ENCODE measurements at regions not wholly inside any gene's neighbourhood (a gene's known extent, or its start where the extent isn't known, plus 50 kb on each side); places are given as distances from the start of the nearest gene placed in this dataset.
"Not testable (repeated sequence)": the region's sequence is repeated elsewhere in the genome, so short reads cannot be mapped to it uniquely, and the experiment has no call there.

DNA sequence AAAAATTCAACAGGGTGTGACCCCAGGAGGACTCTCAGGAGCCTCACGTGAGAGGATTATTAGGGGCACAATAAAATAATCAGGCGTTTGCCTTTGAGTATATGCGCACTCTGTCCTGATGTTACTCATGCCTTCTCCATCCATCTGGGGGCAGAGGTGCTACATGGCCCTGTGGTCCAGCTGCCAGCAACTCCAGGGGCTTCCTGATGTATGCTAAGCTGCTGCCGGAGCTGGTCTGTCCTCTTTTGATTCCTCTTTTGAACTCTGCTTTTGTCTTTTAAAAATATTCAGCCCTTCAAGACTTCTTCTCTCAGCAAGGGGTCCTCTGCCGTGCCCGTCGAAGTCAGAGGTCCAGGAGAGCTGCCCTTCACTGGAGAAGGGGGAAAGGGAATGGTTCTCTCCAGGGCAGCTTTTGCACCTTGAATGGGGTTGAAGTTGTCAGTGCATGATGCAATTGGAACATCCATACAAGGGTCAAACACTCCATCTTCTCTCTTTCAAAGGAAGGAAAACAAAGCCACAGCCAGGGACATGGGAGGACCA lies 431.4 kb downstream of the SHISA9 start:
- no peaks in the 10 kb centered on the region for H3K4me1 ChIP-seq
- TF ChIP-seq, protein P1, sequence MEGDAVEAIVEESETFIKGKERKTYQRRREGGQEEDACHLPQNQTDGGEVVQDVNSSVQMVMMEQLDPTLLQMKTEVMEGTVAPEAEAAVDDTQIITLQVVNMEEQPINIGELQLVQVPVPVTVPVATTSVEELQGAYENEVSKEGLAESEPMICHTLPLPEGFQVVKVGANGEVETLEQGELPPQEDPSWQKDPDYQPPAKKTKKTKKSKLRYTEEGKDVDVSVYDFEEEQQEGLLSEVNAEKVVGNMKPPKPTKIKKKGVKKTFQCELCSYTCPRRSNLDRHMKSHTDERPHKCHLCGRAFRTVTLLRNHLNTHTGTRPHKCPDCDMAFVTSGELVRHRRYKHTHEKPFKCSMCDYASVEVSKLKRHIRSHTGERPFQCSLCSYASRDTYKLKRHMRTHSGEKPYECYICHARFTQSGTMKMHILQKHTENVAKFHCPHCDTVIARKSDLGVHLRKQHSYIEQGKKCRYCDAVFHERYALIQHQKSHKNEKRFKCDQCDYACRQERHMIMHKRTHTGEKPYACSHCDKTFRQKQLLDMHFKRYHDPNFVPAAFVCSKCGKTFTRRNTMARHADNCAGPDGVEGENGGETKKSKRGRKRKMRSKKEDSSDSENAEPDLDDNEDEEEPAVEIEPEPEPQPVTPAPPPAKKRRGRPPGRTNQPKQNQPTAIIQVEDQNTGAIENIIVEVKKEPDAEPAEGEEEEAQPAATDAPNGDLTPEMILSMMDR (IDR thresholded peaks at IDR 0.05), result no peak
- no peak for ATAC-seq
- no peaks in the 10 kb centered on the region for H3K9me3 ChIP-seq
- WGBS, 2 donors, result 49 to 52% methylated on average over 7 of the region's 7 CpGs
- peaks cover 0 to 12% (median 0%) of the 10 kb centered on the region in 7 donors for H3K27me3 ChIP-seq
- no peak overlapping the region for H3K4me3 ChIP-seq
- no peak for DNase-seq
- intact Hi-C loops (cut with DNase I), result no loop called here
- no peak overlapping the region for H3K27ac ChIP-seq
- no peaks in the 10 kb centered on the region for H3K36me3 ChIP-seq

DNA sequence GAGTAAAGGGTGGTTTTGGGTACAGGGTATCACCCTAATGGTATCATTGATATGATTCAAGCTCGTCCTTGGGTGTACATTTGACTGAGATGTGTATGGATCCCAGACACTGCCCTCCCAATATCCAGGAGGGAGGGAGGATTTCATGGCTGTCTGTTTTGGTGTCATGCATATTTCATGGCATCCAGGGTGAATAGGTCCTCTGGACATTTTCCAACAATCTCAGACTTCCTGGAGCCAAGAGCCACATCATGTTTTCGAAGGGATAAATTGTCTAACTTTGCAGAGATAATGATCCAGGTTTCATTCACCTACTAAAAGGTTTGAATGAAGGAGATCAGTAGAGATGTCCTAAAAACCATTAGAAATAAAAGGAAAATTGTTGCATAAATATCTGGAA lies 431.9 kb downstream of the SHISA9 start:
- Histone ChIP-seq H3K4me3 (no peak overlapping the region), H3K27ac (no peak overlapping the region), H3K27me3 (peaks cover 0 to 12% (median 0%) of the 10 kb centered on the region in 7 donors), H3K9me3 (no peaks in the 10 kb centered on the region), H3K36me3 (no peaks in the 10 kb centered on the region), H3K4me1 (no peaks in the 10 kb centered on the region)
- ATAC-seq (no peak), DNase-seq (no peak)
- intact Hi-C loops (cut with DNase I), result no loop called here
- WGBS, 2 donors, result 50 to 52% methylated on average over 2 of the region's 2 CpGs
- TF ChIP-seq, protein P1 (IDR thresholded peaks at IDR 0.05), result no peak

DNA sequence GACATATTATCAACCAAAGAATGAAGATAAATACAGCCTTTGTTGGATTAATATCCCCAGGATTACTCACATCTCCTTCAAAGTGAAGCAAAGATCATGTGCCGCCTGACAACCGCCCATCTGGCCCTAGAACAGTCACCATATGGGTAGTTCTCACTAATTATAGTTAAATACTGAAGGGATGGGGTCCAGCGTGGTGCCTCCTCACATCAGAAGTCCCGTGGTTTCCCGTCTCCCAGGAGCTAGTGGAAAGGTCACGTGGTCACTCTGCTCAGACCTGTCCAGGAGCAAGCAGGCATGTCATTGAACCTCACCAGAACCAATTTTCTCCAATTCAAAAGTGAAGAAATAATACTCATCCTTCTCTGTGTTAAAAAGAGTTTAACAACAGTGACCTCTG lies 434.5 kb downstream of the SHISA9 start:
- Histone ChIP-seq H3K4me3 (no peak overlapping the region), H3K27me3 (peaks cover 0 to 12% (median 0%) of the 10 kb centered on the region in 7 donors), H3K36me3 (no peaks in the 10 kb centered on the region), H3K9me3 (no peaks in the 10 kb centered on the region), H3K27ac (no peak overlapping the region), H3K4me1 (no peaks in the 10 kb centered on the region)
- TF ChIP-seq, protein P1 (IDR thresholded peaks at IDR 0.05), result no peak
- 73 to 76% methylated on average over 6 of the region's 6 CpGs for WGBS, 2 donors
- DNase-seq (no peak), ATAC-seq (no peak)
- intact Hi-C loops (cut with DNase I), result no loop called here

DNA sequence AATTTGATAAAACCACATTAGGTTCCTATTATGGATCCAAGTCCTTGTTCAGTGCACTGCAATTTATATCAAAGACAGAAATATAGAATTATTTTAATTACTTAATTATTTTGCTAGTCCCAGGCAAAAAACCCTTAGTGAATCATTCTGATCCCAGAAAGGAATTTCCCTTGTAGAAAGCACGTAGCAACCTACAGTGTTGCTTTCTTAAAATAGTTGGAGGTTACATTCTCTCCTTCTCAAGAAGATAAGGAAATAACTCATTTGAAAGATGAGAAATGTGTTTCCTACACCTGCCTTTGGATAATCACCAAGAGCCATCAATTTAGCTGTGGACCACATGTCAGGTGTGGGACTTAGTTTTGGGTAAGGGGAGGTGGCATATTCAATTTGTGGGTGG lies 434.9 kb downstream of the SHISA9 start:
- H3K9me3 ChIP-seq, result no peaks in the 10 kb centered on the region
- H3K27ac ChIP-seq, result no peak overlapping the region
- H3K4me3 ChIP-seq, result no peak overlapping the region
- intact Hi-C loops (cut with DNase I), result no loop called here
- peaks cover 0 to 12% (median 0%) of the 10 kb centered on the region in 7 donors for H3K27me3 ChIP-seq
- WGBS, 2 donors, result 30 to 45% methylated on average over 1 of the region's 1 CpG
- H3K4me1 ChIP-seq, result no peaks in the 10 kb centered on the region
- H3K36me3 ChIP-seq, result no peaks in the 10 kb centered on the region
- TF ChIP-seq, protein P1 (IDR thresholded peaks at IDR 0.05), result no peak
- ATAC-seq (no peak), DNase-seq (no peak)

DNA sequence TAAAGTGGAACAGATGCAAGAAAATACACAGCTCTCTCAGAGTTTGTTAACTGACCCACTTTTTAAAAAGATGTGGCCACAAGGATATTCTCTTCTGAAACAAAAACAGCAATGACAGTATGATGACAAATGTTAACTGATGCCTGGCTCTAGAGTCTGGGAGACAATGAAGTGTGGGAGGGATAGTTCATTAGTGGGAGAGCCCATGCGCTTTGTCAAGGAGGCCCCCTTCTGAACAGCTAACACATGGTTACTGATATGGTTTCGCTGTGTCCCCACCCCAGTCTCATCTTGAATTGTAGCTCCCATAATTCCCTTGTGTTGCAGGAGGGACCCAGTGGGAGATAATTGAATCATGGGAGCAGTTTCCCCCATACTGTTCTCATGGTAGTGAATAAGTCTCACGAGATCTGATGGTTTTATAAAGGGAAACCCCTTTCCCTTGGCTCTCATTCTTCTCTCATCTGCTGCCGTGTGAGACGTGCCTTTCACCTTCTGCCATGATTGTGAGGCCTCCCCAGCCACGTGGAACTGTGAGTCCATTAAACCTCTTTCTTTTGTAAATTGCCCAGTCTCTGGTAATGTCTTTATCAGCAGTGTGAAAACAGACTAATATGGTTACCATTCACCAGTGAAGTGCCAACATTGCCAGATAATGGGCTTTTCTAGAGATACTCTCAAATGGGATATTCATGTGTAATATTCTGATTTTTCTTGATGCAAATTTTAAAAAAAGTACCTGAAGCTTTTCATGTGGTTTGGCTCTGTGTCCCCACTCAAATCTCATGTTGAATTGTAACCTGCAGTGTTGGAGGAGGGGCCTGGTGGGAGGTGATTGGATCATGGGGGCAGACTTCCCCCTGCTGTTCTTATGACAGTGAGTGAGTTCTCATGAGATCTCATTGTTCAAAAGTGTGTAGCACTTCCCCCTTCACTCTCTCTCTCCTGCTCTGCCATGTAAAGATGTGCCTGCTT lies 435.8 kb downstream of the SHISA9 start:
- H3K9me3 ChIP-seq; intact Hi-C loops (cut with DNase I); H3K4me3 ChIP-seq; ATAC-seq; H3K36me3 ChIP-seq; H3K27me3 ChIP-seq; H3K4me1 ChIP-seq; H3K27ac ChIP-seq; DNase-seq: not testable (repeated sequence)
- WGBS, 2 donors, result 50 to 64% methylated on average over 6 of the region's 6 CpGs

Data from heart right ventricle (tissue), 16 donors.